HG03060 (cell line): ENCODE measurements at regions not wholly inside any gene's neighbourhood (a gene's known extent, or its start where the extent isn't known, plus 50 kb on each side); places are given as distances from the start of the nearest gene placed in this dataset.

Experiments
- ATAC-seq: cut with Tn5 transposase; IDR thresholded peaks from one replicate; pipeline ENCODE4 v1.9.1; 2021; ENCODE audit warnings: low read depth, moderate number of reproducible peaks; ENCODE audit not compliant: unreplicated experiment

- ATAC-seq, result no peak
Measured at GRCh38 chr3:25365636-25366035, 62.4 kb upstream of the RARB start.

DNA sequence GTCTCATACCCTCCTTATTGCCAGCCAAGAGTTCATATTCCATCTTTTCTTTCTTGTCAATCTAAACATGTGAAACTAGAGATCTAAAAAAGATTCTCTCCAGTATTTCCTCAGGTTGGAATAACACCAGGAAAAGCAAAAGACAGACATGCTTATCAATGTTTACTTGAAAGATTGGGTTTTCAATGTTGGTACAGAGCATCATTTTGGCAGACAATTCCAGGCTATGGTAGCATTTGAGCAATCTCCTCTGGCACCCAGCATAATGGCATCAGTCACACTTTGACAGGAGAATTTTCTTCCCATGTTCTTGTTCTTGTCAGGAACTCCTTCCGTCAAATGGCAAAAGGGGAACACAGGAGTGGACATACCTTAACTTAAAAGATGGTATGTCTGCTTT, 61.0 kb upstream of the RARB start:
- no peak for ATAC-seq

GRCh38 chr3:25372167-25372566, 55.9 kb upstream of the RARB start:
- ATAC-seq, result no peak

- no peak for ATAC-seq
Measured at GRCh38 chr3:25376340-25376739, 51.7 kb upstream of the RARB start.

GRCh38 chr3:25377042-25377441, 51.0 kb upstream of the RARB start:
- no peak for ATAC-seq
